IMR-90 (cell line): ENCODE measurements at regions not wholly inside any gene's neighbourhood (a gene's known extent, or its start where the extent isn't known, plus 50 kb on each side); places are given as distances from the start of the nearest gene placed in this dataset.

ENCODE experiments used
- ATAC-seq: fragments of 200-7000 bp; cut with Tn5 transposase; 2 replicates; pipeline ENCODE4 v1.9.1; 2020; ENCODE audit warnings: low read depth, mild to moderate bottlenecking, moderate library complexity
- BruUV-seq: library from RNA; stranded (reverse); fragments of 400-500 nt; replicated peaks from 2 replicates; lab custom pipeline; 2021; lab: Mats Ljungman, UMichigan
- CTCF ChIA-PET: fragments of 300-600 bp; formaldehyde crosslinking; extraction: SDS; loops from one replicate; lab custom pipeline; 2021; ENCODE audit warnings: antibody characterized with exemption; lab: Yijun Ruan, JAX
- POLR2A ChIA-PET: fragments of 300-600 bp; sonication (Branson Sonifier 250); formaldehyde crosslinking; loops from one replicate; lab custom pipeline; 2022; ENCODE audit warnings: antibody characterized with exemption; ENCODE audit not compliant: unreplicated experiment; lab: Charles Lee
- DNase-seq: peaks from one replicate; pipeline ENCODE4 v3.0.0; 2013
- H2AFZ ChIP-seq: replicated peaks from 2 replicates; pipeline ENCODE3; 2013; ENCODE audit warnings: low read length, mild to moderate bottlenecking; ENCODE audit not compliant: poor library complexity
- H2AK5ac ChIP-seq: 2 replicates; pipeline ENCODE4 v1.6.1; 2013; ENCODE audit warnings: low read depth, low read length, inconsistent platforms
- H2AK9ac ChIP-seq: replicated peaks from 2 replicates; pipeline ENCODE3; 2013; ENCODE audit warnings: mild to moderate bottlenecking, low read depth, low read length, moderate library complexity; ENCODE audit not compliant: poor library complexity
- H2BK120ac ChIP-seq: 2 replicates; pipeline ENCODE4 v1.6.1; 2013; ENCODE audit warnings: low read depth, low read length, inconsistent platforms
- H2BK15ac ChIP-seq: 3 replicates; pipeline ENCODE4 v1.6.1; 2013; ENCODE audit warnings: low read depth, low read length, inconsistent platforms
- H2BK20ac ChIP-seq: 2 replicates; pipeline ENCODE4 v1.6.1; 2013; ENCODE audit warnings: low read depth, mild to moderate bottlenecking, inconsistent platforms, low read length, moderate library complexity
- H2BK5ac ChIP-seq: 2 replicates; pipeline ENCODE4 v1.6.1; 2013; ENCODE audit warnings: mild to moderate bottlenecking, low read depth, low read length, inconsistent platforms; ENCODE audit not compliant: poor library complexity, severe bottlenecking
- H3K14ac ChIP-seq: replicated peaks from 2 replicates; pipeline ENCODE4 v1.6.1; 2013; ENCODE audit warnings: low read depth, low read length, inconsistent platforms
- H3K18ac ChIP-seq: 2 replicates; pipeline ENCODE4 v1.6.1; 2013; ENCODE audit warnings: low read depth, low read length, control low read depth
- H3K23ac ChIP-seq: 2 replicates; pipeline ENCODE4 v1.6.1; 2013; ENCODE audit warnings: low read depth, low read length, inconsistent platforms
- H3K27ac ChIP-seq: 2 replicates; pipeline ENCODE4 v1.5.1; 2013; ENCODE audit warnings: mild to moderate bottlenecking, control low read depth, low read length; ENCODE audit not compliant: insufficient read depth
- H3K27me3 ChIP-seq: 2 replicates; pipeline ENCODE4 v1.6.1; 2013; ENCODE audit warnings: low read length; ENCODE audit not compliant: control insufficient read depth, insufficient read depth
- H3K36me3 ChIP-seq: 2 replicates; pipeline ENCODE4 v1.6.1; 2013; ENCODE audit warnings: low read length, mixed read lengths; ENCODE audit not compliant: control insufficient read depth, insufficient read depth
- H3K4ac ChIP-seq: 2 replicates; pipeline ENCODE4 v1.6.1; 2013; ENCODE audit warnings: low read depth, low read length, inconsistent platforms
- H3K4me1 ChIP-seq: 2 replicates; pipeline ENCODE4 v1.6.1; 2013; ENCODE audit warnings: low read length, mixed read lengths; ENCODE audit not compliant: control insufficient read depth, insufficient read depth
- H3K4me2 ChIP-seq: 2 replicates; pipeline ENCODE4 v1.6.1; 2013; ENCODE audit warnings: low read depth, mild to moderate bottlenecking, control low read depth, low read length, moderate library complexity
- H3K4me3 ChIP-seq: 2 replicates; pipeline ENCODE4 v1.5.1; 2013; ENCODE audit warnings: low read depth, mild to moderate bottlenecking, control low read depth, low read length, moderate library complexity; ENCODE audit not compliant: insufficient read depth
- H3K56ac ChIP-seq: 2 replicates; pipeline ENCODE4 v1.6.1; 2013; ENCODE audit warnings: low read length, inconsistent platforms; ENCODE audit not compliant: insufficient read depth; ENCODE audit errors: extremely low read depth
- H3K79me1 ChIP-seq, 2 experiments: 2 replicates each; pipeline ENCODE4 v1.6.1; 2013; ENCODE audit warnings: low read length in 2 of 2, inconsistent platforms in 1 of 2, low read depth in 1 of 2
- H3K9ac ChIP-seq: 2 replicates; pipeline ENCODE4 v1.6.1; 2013; ENCODE audit warnings: low read depth, low read length, control low read depth
- H3K9me1 ChIP-seq: 2 replicates; pipeline ENCODE4 v1.6.1; 2013; ENCODE audit warnings: low read length, inconsistent platforms; ENCODE audit not compliant: insufficient read depth
- H3K9me3 ChIP-seq: 2 replicates; pipeline ENCODE4 v1.6.1; 2013; ENCODE audit warnings: low read length; ENCODE audit not compliant: control insufficient read depth, insufficient read depth
- H4K20me1 ChIP-seq: 2 replicates; pipeline ENCODE4 v1.6.1; 2013; ENCODE audit warnings: low read length, inconsistent platforms; ENCODE audit not compliant: insufficient read depth
- H4K5ac ChIP-seq: 2 replicates; pipeline ENCODE4 v1.6.1; 2013; ENCODE audit warnings: mild to moderate bottlenecking, low read depth, low read length, control low read depth
- H4K8ac ChIP-seq, 2 experiments: 2 replicates each; pipeline ENCODE4 v1.6.1; 2013; ENCODE audit warnings: low read depth in 2 of 2, low read length in 2 of 2, control low read depth in 1 of 2, inconsistent platforms in 1 of 2
- H4K91ac ChIP-seq: 2 replicates; pipeline ENCODE4 v1.6.1; 2013; ENCODE audit warnings: low read depth, low read length, inconsistent platforms; ENCODE audit not compliant: insufficient read depth
- CHD1 ChIP-seq: IDR thresholded peaks from 2 replicates; pipeline ENCODE4 v1.6.1; 2012; ENCODE audit warnings: low read depth, low read length, improper control_type of control experiment
- CTCF ChIP-seq: conservative IDR thresholded peaks from 2 replicates; pipeline ENCODE4 v1.5.1; 2012; ENCODE audit warnings: mild to moderate bottlenecking, low read depth, low read length, improper control_type of control experiment
- ELK1 ChIP-seq: fragments of 150-350 bp; IDR thresholded peaks from 2 replicates; pipeline ENCODE4 v1.6.1; 2016; ENCODE audit warnings: low read depth, mild to moderate bottlenecking, low read length, moderate library complexity, borderline replicate concordance
- FOS ChIP-seq: fragments of 150-350 bp; IDR thresholded peaks from 2 replicates; pipeline ENCODE4 v1.6.1; 2016; ENCODE audit warnings: low read depth, low read length
- MAFK ChIP-seq: IDR thresholded peaks from 2 replicates; pipeline ENCODE4 v1.6.1; 2012; ENCODE audit warnings: low read depth, low read length, improper control_type of control experiment
- MXI1 ChIP-seq: IDR thresholded peaks from 2 replicates; pipeline ENCODE4 v1.6.1; 2012; ENCODE audit warnings: low read depth, mild to moderate bottlenecking, low read length, moderate library complexity, borderline replicate concordance
- POLR2A ChIP-seq: IDR thresholded peaks from 2 replicates; pipeline ENCODE4 v1.6.1; 2012; ENCODE audit warnings: mild to moderate bottlenecking, low read depth, low read length
- RFX5 ChIP-seq: IDR thresholded peaks from 2 replicates; pipeline ENCODE4 v1.8.0; 2012; ENCODE audit warnings: low read depth, mild to moderate bottlenecking, low read length, moderate library complexity
- USF2 ChIP-seq: fragments of 150-350 bp; IDR thresholded peaks from 2 replicates; pipeline ENCODE4 v1.6.1; 2017; ENCODE audit warnings: mild to moderate bottlenecking, antibody characterized with exemption, low read length, low read depth
- dilution Hi-C: fragments of 300-500 bp; cut with HindIII; formaldehyde crosslinking; loops from one replicate; pipeline ENCODE4 v1.14.3; 2018; ENCODE audit warnings: low sequenced_read_pairs; ENCODE audit not compliant: unreplicated experiment
- in situ Hi-C: fragments of 300-500 bp; cut with MboI; formaldehyde crosslinking; loops from 3 replicates; pipeline ENCODE4 v1.14.3; 2019; ENCODE audit warnings: low sequenced_read_pairs, inconsistent platforms, mixed read lengths
- intact Hi-C: fragments of 100-400 bp; cut with micrococcal nuclease; formaldehyde crosslinking; loops from 2 replicates; pipeline ENCODE4 v1.10.0; 2022

GRCh38 chr6:139702706-139703105, 328.3 kb upstream of the CITED2 start:
- H2BK5ac ChIP-seq = no peak overlapping the region
- no peak overlapping the region for H3K4ac ChIP-seq
- no peaks in the 10 kb centered on the region for H4K20me1 ChIP-seq
- no peak overlapping the region for H2BK15ac ChIP-seq
- H3K14ac ChIP-seq = no peak overlapping the region
- no peak overlapping the region for H2AK5ac ChIP-seq
- no peak overlapping the region for H3K27ac ChIP-seq
- intact Hi-C loops (no loop called here), dilution Hi-C loops (no loop called here), in situ Hi-C loops (no loop called here)
- H3K4me1 ChIP-seq = no peaks in the 10 kb centered on the region; the same call in 1 of the 2 replicates
- POLR2A ChIA-PET = no interaction called here
- H2AFZ ChIP-seq = no peak overlapping the region
- no peak for ATAC-seq
- no peak overlapping the region for H2BK20ac ChIP-seq
- H3K27me3 ChIP-seq = no peaks in the 10 kb centered on the region
- no peak overlapping the region for H2BK120ac ChIP-seq
- H3K4me3 ChIP-seq = no peak overlapping the region
- H3K9ac ChIP-seq = no peak overlapping the region
- H4K91ac ChIP-seq = no peak overlapping the region
- H4K8ac ChIP-seq = no peak overlapping the region
- H3K56ac ChIP-seq = no peak overlapping the region
- no peak overlapping the region for H3K4me2 ChIP-seq
- no peaks in the 10 kb centered on the region for H3K79me1 ChIP-seq
- no peaks in the 10 kb centered on the region for H3K9me3 ChIP-seq
- no peaks in the 10 kb centered on the region for H3K9me1 ChIP-seq
- H3K36me3 ChIP-seq = no peaks in the 10 kb centered on the region
- CTCF ChIA-PET = no interaction called here
- H3K18ac ChIP-seq = no peak overlapping the region
- TF ChIP-seq RFX5 (no peak), MXI1 (no peak), CHD1 (no peak), POLR2A (no peak), ELK1 (no peak), FOS (no peak), CTCF (no peak), MAFK (no peak), USF2 (no peak)
- no peak for DNase-seq
- BruUV-seq = no TSS peak
- H4K5ac ChIP-seq = no peak overlapping the region
- H3K23ac ChIP-seq = no peak overlapping the region
- no peak overlapping the region for H2AK9ac ChIP-seq
